GM12878 (cell line): ENCODE measurements at regions not wholly inside any gene's neighbourhood (a gene's known extent, or its start where the extent isn't known, plus 50 kb on each side); places are given as distances from the start of the nearest gene placed in this dataset.

ENCODE experiments used
- ATAC-seq: fragments of 200-7000 bp; cut with Tn5 transposase; 3 replicates; pipeline ENCODE4 v1.9.1; 2020; ENCODE audit warnings: mild to moderate bottlenecking, moderate library complexity
- BruUV-seq: library from RNA; stranded (reverse); fragments of 400-500 nt; replicated peaks from 2 replicates; lab custom pipeline; 2021; lab: Mats Ljungman, UMichigan
- CTCF ChIA-PET: fragments of 300-600 bp; sonication (Branson Sonifier 250); formaldehyde crosslinking; extraction: SDS; loops from one replicate; lab custom pipeline; 2021; ENCODE audit warnings: inconsistent platforms; lab: Yijun Ruan, JAX
- POLR2A ChIA-PET: fragments of 350-600 bp; formaldehyde crosslinking; extraction: SDS; loops from one replicate; lab custom pipeline; 2021; ENCODE audit warnings: inconsistent platforms; lab: Charles Lee
- RAD21 ChIA-PET: fragments of 300-600 bp; sonication (Branson Sonifier 250); formaldehyde crosslinking; loops from one replicate; lab custom pipeline; 2023; ENCODE audit warnings: antibody characterized with exemption; ENCODE audit not compliant: unreplicated experiment; lab: Charles Lee
- SMC1A ChIA-PET: fragments of 300-600 bp; sonication (Branson Sonifier 250); formaldehyde crosslinking; loops from one replicate; lab custom pipeline; 2023; ENCODE audit not compliant: unreplicated experiment, uncharacterized antibody; lab: Charles Lee
- DNase-seq: peaks from one replicate; pipeline ENCODE4 v3.0.0-alpha.2; 2011; ENCODE audit warnings: low read depth, low spot score
- FAIRE-seq: peaks from 3 replicates; lab custom pipeline; 2011; peaks lifted over from hg19 to GRCh38; lab: Jason Lieb, UNC
- H2AFZ ChIP-seq: 2 replicates; pipeline ENCODE4 v1.6.0; 2011; ENCODE audit warnings: low read depth, low read length, control low read depth; ENCODE audit not compliant: control insufficient read depth
- H3K27ac ChIP-seq: 2 replicates; pipeline ENCODE4 v1.5.1; 2011; ENCODE audit warnings: control low read depth; ENCODE audit not compliant: control insufficient read depth, insufficient read depth
- H3K27me3 ChIP-seq, 2 experiments: replicated peaks in 1 of 2; 2 replicates each; pipeline versions ENCODE4 v1.6.0 to v1.6.1; 2011; ENCODE audit warnings: low read length in 1 of 2; ENCODE audit not compliant: control insufficient read depth in 2 of 2, insufficient read depth in 2 of 2
- H3K36me3 ChIP-seq, 2 experiments: 2 replicates each; pipeline ENCODE4 v1.5.1; 2011; ENCODE audit warnings: low read length in 1 of 2; ENCODE audit not compliant: control insufficient read depth in 2 of 2, insufficient read depth in 2 of 2
- H3K4me1 ChIP-seq: 2 replicates; pipeline ENCODE4 v1.6.1; 2011; ENCODE audit warnings: mild to moderate bottlenecking, low read length, moderate library complexity, mixed read lengths; ENCODE audit not compliant: control insufficient read depth, insufficient read depth
- H3K4me2 ChIP-seq: 2 replicates; pipeline ENCODE4 v1.6.0; 2011; ENCODE audit warnings: control low read depth; ENCODE audit not compliant: control insufficient read depth, insufficient read depth
- H3K4me3 ChIP-seq: fragments of 200-600 bp; sonication (generic); 2 replicates; pipeline ENCODE4 v1.5.1; 2016
- H3K79me2 ChIP-seq: 2 replicates; pipeline ENCODE4 v1.6.0; 2011; ENCODE audit warnings: low read length; ENCODE audit not compliant: control insufficient read depth, insufficient read depth
- H3K9ac ChIP-seq: 2 replicates; pipeline ENCODE4 v1.8.0; 2011; ENCODE audit warnings: low read length, control low read depth, mixed read lengths; ENCODE audit not compliant: control insufficient read depth, insufficient read depth
- H3K9me3 ChIP-seq: replicated peaks from 3 replicates; pipeline ENCODE4 v1.5.1; 2011; ENCODE audit warnings: mild to moderate bottlenecking, low read length; ENCODE audit not compliant: control insufficient read depth, insufficient read depth
- H4K20me1 ChIP-seq: 2 replicates; pipeline ENCODE4 v1.6.0; 2011; ENCODE audit not compliant: control insufficient read depth, insufficient read depth
- BHLHE40 ChIP-seq, 2 experiments: fragments of 450-650 bp in 1 of 2; IDR thresholded peaks; 2 replicates each; pipeline ENCODE4 v1.6.1; 2011 to 2017; ENCODE audit warnings: low read depth in 2 of 2, borderline replicate concordance in 1 of 2, improper control_type of control experiment in 1 of 2, low read length in 1 of 2, mild to moderate bottlenecking in 1 of 2
- EED ChIP-seq: sonication (generic); IDR thresholded peaks from 2 replicates; pipeline ENCODE4 v1.6.1; 2016; ENCODE audit warnings: antibody characterized with exemption, low read depth
- EGR1 ChIP-seq, 2 experiments: IDR thresholded peaks; 1 replicate in 1 of 2; 2 replicates in 1 of 2; pipeline ENCODE4 v1.6.1; 2011 to 2012; ENCODE audit warnings: low read depth in 2 of 2, low read length in 2 of 2, borderline replicate concordance in 1 of 2, mild to moderate bottlenecking in 1 of 2, moderate library complexity in 1 of 2
- IRF3 ChIP-seq: fragments of 450-650 bp; IDR thresholded peaks from 2 replicates; pipeline ENCODE4 v1.6.1; 2014; ENCODE audit warnings: mild to moderate bottlenecking
- KDM1A ChIP-seq: fragments of 200-600 bp; sonication (generic); IDR thresholded peaks from 2 replicates; pipeline ENCODE4 v1.6.1; 2016; ENCODE audit warnings: borderline replicate concordance
- MEF2B ChIP-seq: fragments of 450-650 bp; IDR thresholded peaks from 2 replicates; pipeline ENCODE4 v1.6.1; 2018; ENCODE audit warnings: mild to moderate bottlenecking, moderate library complexity; ENCODE audit not compliant: partially characterized antibody, poor library complexity, severe bottlenecking
- RUNX3 ChIP-seq: IDR thresholded peaks from 2 replicates; pipeline ENCODE4 v1.6.1; 2012; ENCODE audit warnings: low read length, inconsistent platforms
- SIX5 ChIP-seq: IDR thresholded peaks from 2 replicates; pipeline ENCODE4 v1.6.1; 2011; ENCODE audit warnings: mild to moderate bottlenecking, low read depth, low read length, moderate library complexity; ENCODE audit not compliant: severe bottlenecking
- SREBF1 ChIP-seq: IDR thresholded peaks from 2 replicates; pipeline ENCODE4 v1.6.1; 2012; ENCODE audit warnings: mild to moderate bottlenecking, low read length
- TCF7 ChIP-seq: IDR thresholded peaks from 2 replicates; pipeline ENCODE4 v1.6.1; 2014; ENCODE audit warnings: antibody characterized with exemption, borderline replicate concordance
- ZBTB11 ChIP-seq: fragments of 450-650 bp; formaldehyde crosslinking; IDR thresholded peaks from 2 replicates; pipeline ENCODE4 v1.5.0; 2022; ENCODE audit warnings: mild to moderate bottlenecking, missing genetic modification characterization
- ZNF687 ChIP-seq: fragments of 450-650 bp; IDR thresholded peaks from 2 replicates; pipeline ENCODE4 v1.6.1; 2017; ENCODE audit warnings: mild to moderate bottlenecking, moderate library complexity
- WGBS: methylation state at CpG from one replicate; pipeline ENCODE4 v1.1.6; 2016; ENCODE audit warnings: low lambda C conversion rate; ENCODE audit not compliant: insufficient replicate concordance, insufficient coverage; ENCODE audit errors: missing lambda C conversion rate; 5-methylcytosine and 5-hydroxymethylcytosine counted together
- in situ Hi-C: fragments of 300-500 bp; cut with MboI; formaldehyde crosslinking; loops from 9 replicates; pipeline ENCODE4 v1.14.3; 2018; ENCODE audit warnings: mixed read lengths
- intact Hi-C: fragments of 100-400 bp; cut with micrococcal nuclease; formaldehyde crosslinking; loops from one replicate; pipeline ENCODE4 v1.14.2; 2022; ENCODE audit not compliant: unreplicated experiment

- SMC1A ChIA-PET, result no interaction called here
- TF ChIP-seq RUNX3 (no peak), IRF3 (no peak), EGR1 (IDR thresholded peaks at IDR 0.05; ENCODE audit: borderline replicate concordance in 1 of 2, low read depth in 2 of 2, low read length in 2 of 2) (no peak), KDM1A (no peak), SIX5 (no peak), MEF2B (no peak), ZBTB11 (CRISPR knock-in tag) (no peak), TCF7 (no peak), ZNF687 (no peak), EED (no peak), SREBF1 (no peak), BHLHE40 (IDR thresholded peaks at IDR 0.05; ENCODE audit: borderline replicate concordance in 1 of 2, low read depth in 2 of 2, low read length in 1 of 2) (no peak)
Observed at GRCh38 chr9:87075537-87075936, 128.2 kb upstream of the GAS1 start.

More at GRCh38 chr9:87075537-87075936, 128.2 kb upstream of the GAS1 start:
- Histone ChIP-seq H3K79me2 (no peaks in the 10 kb centered on the region), H3K4me1 (no peaks in the 10 kb centered on the region), H4K20me1 (no peaks in the 10 kb centered on the region), H3K27me3 (no peaks in the 10 kb centered on the region), H3K27ac (no peak overlapping the region), H3K4me3 (no peak overlapping the region), H3K9ac (no peak overlapping the region), H3K9me3 (no peaks in the 10 kb centered on the region), H3K4me2 (no peak overlapping the region), H2AFZ (no peak overlapping the region), H3K36me3 (no peaks in the 10 kb centered on the region)
- no peak for DNase-seq
- ATAC-seq, result no peak
- BruUV-seq, result no TSS peak
- in situ Hi-C loops (no loop called here), intact Hi-C loops (no loop called here)
- ChIA-PET RAD21 (no interaction called here), CTCF (no interaction called here), POLR2A (no interaction called here)
- WGBS, result 27% methylated on average over 3 of the region's 3 CpGs
- no peak for FAIRE-seq
